Left ventricle myocardium inferior (tissue), 1 donor: ENCODE measurements at regions not wholly inside any gene's neighbourhood (a gene's known extent, or its start where the extent isn't known, plus 50 kb on each side); places are given as distances from the start of the nearest gene placed in this dataset.

Experiments used
- DNase-seq: peaks from one replicate; pipeline ENCODE4 v3.0.0-alpha.2; 2020
- H3K27ac ChIP-seq: fragments of 200-600 bp; replicated peaks from 2 replicates; pipeline ENCODE4 v1.8.0; 2021
- H3K27me3 ChIP-seq: fragments of 200-600 bp; 2 replicates; pipeline ENCODE4 v1.8.0; 2021; ENCODE audit warnings: low read depth
- H3K36me3 ChIP-seq: fragments of 200-600 bp; 2 replicates; pipeline ENCODE4 v1.8.0; 2021
- H3K4me1 ChIP-seq: fragments of 200-600 bp; 2 replicates; pipeline ENCODE4 v1.8.0; 2021
- H3K4me3 ChIP-seq: fragments of 200-600 bp; 2 replicates; pipeline ENCODE4 v1.8.0; 2021; ENCODE audit warnings: mild to moderate bottlenecking, moderate library complexity
- H3K9me3 ChIP-seq: fragments of 200-600 bp; replicated peaks from 2 replicates; pipeline ENCODE4 v1.8.0; 2021
- CTCF ChIP-seq: fragments of 200-600 bp; IDR thresholded peaks from 2 replicates; pipeline ENCODE4 v1.8.0; 2021; ENCODE audit warnings: antibody characterized with exemption, mild to moderate bottlenecking, borderline replicate concordance
- intact Hi-C: fragments of 100-400 bp; cut with micrococcal nuclease; formaldehyde crosslinking; loops from one replicate; pipeline ENCODE4 v1.11.0; 2022
- donor health status: DM: no; HTN: yes; CAD: no; lungs with severe emphysema.

GRCh38 chr3:180534828-180535227 lies 67.1 kb upstream of the TTC14 start:
- H3K9me3 ChIP-seq: peaks cover 3% of the 10 kb centered on the region
- no peak for TF ChIP-seq CTCF
- H3K4me1 ChIP-seq: no peaks in the 10 kb centered on the region
- H3K36me3 ChIP-seq: no peaks in the 10 kb centered on the region
- H3K27ac ChIP-seq: no peak overlapping the region
- H3K27me3 ChIP-seq: no peaks in the 10 kb centered on the region
- H3K4me3 ChIP-seq: no peak overlapping the region
- intact Hi-C loops: no loop called here
- no peak for DNase-seq

- no peaks in the 10 kb centered on the region for H3K4me1 ChIP-seq
- no peaks in the 10 kb centered on the region for H3K27me3 ChIP-seq
- no peak for TF ChIP-seq CTCF
- no peak overlapping the region for H3K27ac ChIP-seq
- H3K4me3 ChIP-seq: no peak overlapping the region
- no peak for DNase-seq
- intact Hi-C loops: no loop called here
- peaks cover 3% of the 10 kb centered on the region for H3K9me3 ChIP-seq
- H3K36me3 ChIP-seq: no peaks in the 10 kb centered on the region
Observed at GRCh38 chr3:180538493-180538892, 63.5 kb upstream of the TTC14 start.

- intact Hi-C loops: no loop called here
- no peak for DNase-seq
- no peaks in the 10 kb centered on the region for H3K36me3 ChIP-seq
- H3K9me3 ChIP-seq: peaks cover 3% of the 10 kb centered on the region
- no peak overlapping the region for H3K4me3 ChIP-seq
- H3K27me3 ChIP-seq: no peaks in the 10 kb centered on the region
- H3K4me1 ChIP-seq: no peaks in the 10 kb centered on the region
- H3K27ac ChIP-seq: no peak overlapping the region
- no peak for TF ChIP-seq CTCF
Observed at GRCh38 chr3:180543877-180544276, 58.1 kb upstream of the TTC14 start.

- no peaks in the 10 kb centered on the region for H3K9me3 ChIP-seq
- intact Hi-C loops: no loop called here
- no peak for TF ChIP-seq CTCF
- H3K27ac ChIP-seq: no peak overlapping the region
- no peak overlapping the region for H3K4me3 ChIP-seq
- no peaks in the 10 kb centered on the region for H3K4me1 ChIP-seq
- no peaks in the 10 kb centered on the region for H3K27me3 ChIP-seq
- no peak for DNase-seq
- no peaks in the 10 kb centered on the region for H3K36me3 ChIP-seq
Observed at GRCh38 chr3:180546863-180547262, 55.1 kb upstream of the TTC14 start.

- Histone ChIP-seq H3K4me1 (no peaks in the 10 kb centered on the region), H3K27ac (no peak overlapping the region), H3K9me3 (no peaks in the 10 kb centered on the region), H3K27me3 (no peaks in the 10 kb centered on the region), H3K36me3 (no peaks in the 10 kb centered on the region), H3K4me3 (no peak overlapping the region)
- DNase-seq: no peak
- TF ChIP-seq CTCF: no peak
- intact Hi-C loops: no loop called here
Observed at GRCh38 chr3:180548050-180548449, 53.9 kb upstream of the TTC14 start.
